Endodermal cell (in vitro differentiated cells): ENCODE measurements at regions not wholly inside any gene's neighbourhood (a gene's known extent, or its start where the extent isn't known, plus 50 kb on each side); places are given as distances from the start of the nearest gene placed in this dataset.

Experiments used
- DNase-seq: peaks from one replicate; pipeline ENCODE4 v3.0.0-alpha.2; 2017
- H3K27ac ChIP-seq: 2 replicates; pipeline ENCODE4 v1.5.1; 2013; ENCODE audit warnings: mild to moderate bottlenecking, low read depth, low read length, moderate library complexity
- H3K27me3 ChIP-seq: 2 replicates; pipeline ENCODE4 v1.6.1; 2013; ENCODE audit warnings: mild to moderate bottlenecking, low read length, moderate library complexity; ENCODE audit not compliant: insufficient read depth, control insufficient read depth, poor library complexity, severe bottlenecking
- H3K36me3 ChIP-seq: 2 replicates; pipeline ENCODE4 v1.7.0; 2013; ENCODE audit warnings: mild to moderate bottlenecking, low read length, moderate library complexity; ENCODE audit not compliant: control insufficient read depth, insufficient read depth
- H3K4me1 ChIP-seq: one replicate; pipeline ENCODE4 v1.7.0; 2013; ENCODE audit warnings: low read length; ENCODE audit not compliant: control insufficient read depth, insufficient read depth
- H3K4me3 ChIP-seq: 2 replicates; pipeline ENCODE4 v1.5.1; 2013; ENCODE audit warnings: mild to moderate bottlenecking, low read length, moderate library complexity
- H3K9ac ChIP-seq: 2 replicates; pipeline ENCODE4 v1.6.1; 2013; ENCODE audit warnings: mild to moderate bottlenecking, low read length, moderate library complexity; ENCODE audit not compliant: poor library complexity, severe bottlenecking; ENCODE audit errors: extremely low read depth
- H3K9me3 ChIP-seq: 2 replicates; pipeline ENCODE4 v1.6.1; 2013; ENCODE audit warnings: mild to moderate bottlenecking, low read length, moderate library complexity; ENCODE audit not compliant: control insufficient read depth
- H3K27ac Mint-ChIP-seq: 2 replicates; pipeline ENCODE4 v1.8.0; 2020; ENCODE audit warnings: mixed read lengths
- H3K27me3 Mint-ChIP-seq: 2 replicates; pipeline ENCODE4 v1.8.0; 2021; ENCODE audit warnings: mild to moderate bottlenecking, mixed read lengths; ENCODE audit not compliant: insufficient read depth
- H3K36me3 Mint-ChIP-seq: 2 replicates; pipeline ENCODE4 v1.8.0; 2020; ENCODE audit warnings: low read depth, mixed read lengths
- H3K4me1 Mint-ChIP-seq: 2 replicates; pipeline ENCODE4 v1.8.0; 2020; ENCODE audit warnings: mixed read lengths
- H3K4me3 Mint-ChIP-seq: 2 replicates; pipeline ENCODE4 v1.8.0; 2020; ENCODE audit warnings: mild to moderate bottlenecking, moderate library complexity, mixed read lengths
- H3K9me3 Mint-ChIP-seq: 2 replicates; pipeline ENCODE4 v1.8.0; 2020; ENCODE audit warnings: mild to moderate bottlenecking, mixed read lengths
- WGBS, 2 experiments: methylation state at CpG; one replicate each; pipeline versions ENCODE4 v1.1.5 to v1.1.7; 2013; ENCODE audit warnings: missing lambda C conversion rate in 2 of 2, mixed read lengths in 1 of 2; ENCODE audit not compliant: insufficient coverage in 1 of 2, insufficient read length in 1 of 2; 5-methylcytosine and 5-hydroxymethylcytosine counted together
- TF ChIP-seq, protein P1 (sequence below): fragments of 200-600 bp; sonication (generic); conservative IDR thresholded peaks from 2 replicates; pipeline ENCODE4 v1.5.0; 2021; ENCODE audit warnings: antibody characterized with exemption, mild to moderate bottlenecking

DNA sequence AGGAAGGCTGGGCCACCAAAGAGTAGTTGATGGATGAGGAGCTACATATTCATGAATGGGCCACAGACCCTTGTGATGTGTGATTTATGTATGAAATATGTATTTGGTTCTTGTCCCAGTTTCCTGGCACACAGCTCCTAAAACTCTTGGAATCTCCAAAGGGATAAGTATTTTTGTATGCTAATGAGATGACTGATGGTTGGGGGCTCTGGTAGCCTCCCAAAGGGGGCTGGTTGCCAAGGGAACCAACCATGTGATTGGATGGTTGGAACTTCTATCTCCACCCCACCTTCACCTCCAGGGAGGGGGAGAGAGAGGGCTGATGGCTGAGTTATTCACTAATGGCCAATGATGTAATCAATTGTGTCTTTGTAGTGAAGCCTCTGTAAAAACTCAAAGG lies 77.1 kb downstream of the ZNF281 start:
- Mint-ChIP-seq H3K27me3 (no peaks in the 10 kb centered on the region), H3K4me1 (peaks cover 57% of the 10 kb centered on the region), H3K36me3 (peaks cover 2% of the 10 kb centered on the region), H3K27ac (no peak overlapping the region), H3K9me3 (no peaks in the 10 kb centered on the region), H3K4me3 (no peak overlapping the region)
- Histone ChIP-seq H3K4me3 (no peak overlapping the region), H3K9me3 (no peaks in the 10 kb centered on the region), H3K27me3 (no peaks in the 10 kb centered on the region), H3K36me3 (no peaks in the 10 kb centered on the region), H3K27ac (no peak overlapping the region), H3K4me1 (peaks cover 30% of the 10 kb centered on the region), H3K9ac (no peak overlapping the region)
- TF ChIP-seq, protein P1, sequence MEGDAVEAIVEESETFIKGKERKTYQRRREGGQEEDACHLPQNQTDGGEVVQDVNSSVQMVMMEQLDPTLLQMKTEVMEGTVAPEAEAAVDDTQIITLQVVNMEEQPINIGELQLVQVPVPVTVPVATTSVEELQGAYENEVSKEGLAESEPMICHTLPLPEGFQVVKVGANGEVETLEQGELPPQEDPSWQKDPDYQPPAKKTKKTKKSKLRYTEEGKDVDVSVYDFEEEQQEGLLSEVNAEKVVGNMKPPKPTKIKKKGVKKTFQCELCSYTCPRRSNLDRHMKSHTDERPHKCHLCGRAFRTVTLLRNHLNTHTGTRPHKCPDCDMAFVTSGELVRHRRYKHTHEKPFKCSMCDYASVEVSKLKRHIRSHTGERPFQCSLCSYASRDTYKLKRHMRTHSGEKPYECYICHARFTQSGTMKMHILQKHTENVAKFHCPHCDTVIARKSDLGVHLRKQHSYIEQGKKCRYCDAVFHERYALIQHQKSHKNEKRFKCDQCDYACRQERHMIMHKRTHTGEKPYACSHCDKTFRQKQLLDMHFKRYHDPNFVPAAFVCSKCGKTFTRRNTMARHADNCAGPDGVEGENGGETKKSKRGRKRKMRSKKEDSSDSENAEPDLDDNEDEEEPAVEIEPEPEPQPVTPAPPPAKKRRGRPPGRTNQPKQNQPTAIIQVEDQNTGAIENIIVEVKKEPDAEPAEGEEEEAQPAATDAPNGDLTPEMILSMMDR = no peak
- DNase-seq = no peak

DNA sequence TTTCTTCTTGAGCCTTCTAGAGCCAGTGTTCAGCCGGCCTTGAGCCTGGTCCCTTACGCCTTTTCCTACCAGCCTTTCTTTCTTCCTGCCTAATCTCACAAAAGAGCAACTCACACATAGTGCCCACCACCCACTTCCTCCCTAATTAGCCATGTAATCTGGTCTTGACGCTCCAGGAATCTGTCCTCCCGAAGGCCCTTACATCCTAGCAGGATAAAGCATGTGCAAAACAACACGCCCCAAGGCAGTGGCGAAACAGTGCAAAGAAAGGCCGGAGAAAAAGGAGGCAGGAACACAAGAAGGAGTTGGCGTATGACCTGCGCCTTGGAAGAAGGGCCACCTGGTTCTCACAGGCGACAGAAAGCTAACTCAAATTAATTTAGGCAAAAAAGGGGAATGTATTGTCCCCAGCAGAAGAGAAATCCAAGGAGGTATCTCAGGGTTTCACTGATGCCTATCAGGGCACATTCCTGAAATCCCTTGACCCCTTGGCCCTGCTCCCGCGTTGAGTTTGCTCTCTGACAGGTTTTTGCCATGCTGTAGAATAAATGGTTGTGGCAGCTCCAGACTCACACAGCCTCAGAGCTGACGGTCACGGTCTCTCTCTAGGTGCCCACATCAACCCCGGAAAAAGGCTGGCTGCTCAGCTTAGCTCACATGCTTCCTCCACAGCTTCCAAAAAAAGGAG lies 79.0 kb downstream of the ZNF281 start:
- Histone ChIP-seq H3K36me3 (no peaks in the 10 kb centered on the region), H3K9ac (peak overlapping the region; percentile 1), H3K9me3 (no peaks in the 10 kb centered on the region), H3K27ac (peak overlapping the region; percentile 40), H3K27me3 (no peaks in the 10 kb centered on the region), H3K4me1 (peaks cover 19% of the 10 kb centered on the region), H3K4me3 (peak overlapping the region; percentile 7)
- H3K27ac Mint-ChIP-seq = peak overlapping the region; percentile 92
- H3K9me3 Mint-ChIP-seq = no peaks in the 10 kb centered on the region
- H3K27me3 Mint-ChIP-seq = peaks cover 4% of the 10 kb centered on the region
- WGBS, 2 experiments = 50 to 59% methylated on average over 11 to 15 of the region's 15 CpGs
- peaks cover 47% of the 10 kb centered on the region for H3K4me1 Mint-ChIP-seq
- DNase-seq = peak; percentile 77
- TF ChIP-seq, protein P1 = no peak
- H3K36me3 Mint-ChIP-seq = peaks cover 6% of the 10 kb centered on the region
- H3K4me3 Mint-ChIP-seq = peak overlapping the region; percentile 6

DNA sequence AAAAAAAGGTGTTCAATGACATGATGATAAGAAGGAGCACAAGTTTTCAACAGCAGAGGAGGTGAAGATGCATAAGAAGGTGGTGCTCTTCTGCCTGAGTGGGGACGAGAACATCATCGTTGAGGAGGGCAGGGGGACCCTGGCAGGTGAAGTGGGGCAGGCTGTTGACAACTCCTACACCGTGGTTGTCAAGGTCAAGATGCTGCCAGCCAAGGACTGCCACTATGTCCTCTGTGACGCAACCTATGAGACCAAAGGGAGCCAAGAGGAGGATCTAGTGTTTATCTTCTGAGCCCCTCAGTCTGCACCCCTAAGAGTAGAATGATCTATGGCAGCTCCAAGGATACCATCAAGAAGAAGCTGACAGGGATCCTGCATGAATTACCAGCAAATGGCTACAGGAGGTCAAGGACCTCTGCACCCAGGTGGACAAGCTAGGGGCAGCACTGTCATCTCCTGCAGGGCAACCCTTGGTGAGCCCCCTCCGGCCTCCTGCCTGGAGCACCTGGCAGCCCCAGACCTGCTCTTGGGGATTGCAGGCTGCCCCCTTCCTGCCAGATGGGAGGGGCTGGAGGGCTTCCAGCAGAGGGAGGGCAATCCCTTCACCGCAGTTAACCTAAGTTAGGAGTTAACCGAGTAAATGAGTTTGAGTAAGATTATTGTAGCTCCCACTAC lies 80.5 kb downstream of the ZNF281 start:
- H3K4me3 Mint-ChIP-seq = no peak overlapping the region
- H3K27ac Mint-ChIP-seq = peak overlapping the region; percentile 18

More for the DNA sequence above, 80.5 kb downstream of the ZNF281 start:
- Mint-ChIP-seq H3K36me3 (peaks cover 8% of the 10 kb centered on the region), H3K27me3 (peaks cover 4% of the 10 kb centered on the region), H3K4me1 (peaks cover 47% of the 10 kb centered on the region), H3K9me3 (peaks cover 1% of the 10 kb centered on the region)
- DNase-seq = peak; percentile 63
- no peaks in the 10 kb centered on the region for H3K9me3 ChIP-seq
- no peaks in the 10 kb centered on the region for H3K27me3 ChIP-seq
- WGBS, 2 experiments = 83 to 86% methylated on average over 7 of the region's 7 CpGs
- no peak overlapping the region for H3K27ac ChIP-seq
- peaks cover 19% of the 10 kb centered on the region for H3K4me1 ChIP-seq
- TF ChIP-seq, protein P1 = no peak
- no peaks in the 10 kb centered on the region for H3K36me3 ChIP-seq
- H3K9ac ChIP-seq = no peak overlapping the region
- peak overlapping the region; percentile 7 for H3K4me3 ChIP-seq
